GM23248 (cell line): ENCODE measurements at regions not wholly inside any gene's neighbourhood (a gene's known extent, or its start where the extent isn't known, plus 50 kb on each side); places are given as distances from the start of the nearest gene placed in this dataset.

Experiments
- EZH2 ChIP-seq: fragments of 200-600 bp; sonication (generic); IDR thresholded peaks from 2 replicates; pipeline ENCODE4 v1.6.1; 2018; ENCODE audit warnings: antibody characterized with exemption, mild to moderate bottlenecking; ENCODE audit not compliant: insufficient read depth, poor library complexity, severe bottlenecking
- EZH2phosphoT487 ChIP-seq: fragments of 200-600 bp; sonication (generic); IDR thresholded peaks from 2 replicates; pipeline ENCODE4 v1.6.1; 2018; ENCODE audit warnings: antibody characterized with exemption, moderate library complexity, mild to moderate bottlenecking, low read depth; ENCODE audit not compliant: insufficient read depth

- no peak for TF ChIP-seq EZH2
- TF ChIP-seq EZH2phosphoT487, result no peak
These were observed 68.9 kb downstream of the FAM217A start for GRCh38 chr6:4010048-4010447.
